PC-3 (cell line): ENCODE measurements at regions not wholly inside any gene's neighbourhood (a gene's known extent, or its start where the extent isn't known, plus 50 kb on each side); places are given as distances from the start of the nearest gene placed in this dataset.
A peak's percentile ranks its signal among the peaks of the same experiment; 100 is the strongest.

Source experiments
- ATAC-seq: fragments of 200-7000 bp; cut with Tn5 transposase; 2 replicates; pipeline ENCODE4 v1.9.1; 2020; ENCODE audit warnings: mild to moderate bottlenecking, moderate library complexity
- BruUV-seq: library from RNA; stranded (reverse); fragments of 400-500 nt; replicated peaks from 2 replicates; lab custom pipeline; 2021; lab: Mats Ljungman, UMichigan
- CTCF ChIA-PET: fragments of 300-600 bp; sonication (Branson Sonifier 250); formaldehyde crosslinking; loops from one replicate; lab custom pipeline; 2022; ENCODE audit warnings: antibody characterized with exemption; lab: Charles Lee
- POLR2A ChIA-PET: fragments of 300-600 bp; sonication (Branson Sonifier 250); formaldehyde crosslinking; loops from one replicate; lab custom pipeline; 2022; ENCODE audit warnings: antibody characterized with exemption; ENCODE audit not compliant: unreplicated experiment; lab: Charles Lee
- DNase-seq: peaks from one replicate; pipeline ENCODE4 v3.0.0-alpha.2; 2015
- H2AFZ ChIP-seq: fragments of 300-600 bp; sonication (generic); 2 replicates; pipeline ENCODE4 v1.6.0; 2016; ENCODE audit warnings: antibody characterized with exemption, low read length
- H3F3A ChIP-seq: fragments of 300-600 bp; sonication (generic); one replicate; pipeline ENCODE4 v1.6.0; 2017; ENCODE audit warnings: antibody characterized with exemption, low read length, control low read depth, mild to moderate bottlenecking; ENCODE audit not compliant: unreplicated experiment
- H3K27ac ChIP-seq: fragments of 300-600 bp; sonication (generic); 2 replicates; pipeline ENCODE4 v1.5.1; 2016; ENCODE audit warnings: mild to moderate bottlenecking, low read length
- H3K27me3 ChIP-seq: fragments of 300-600 bp; sonication (generic); 2 replicates; pipeline ENCODE4 v1.6.1; 2016; ENCODE audit warnings: low read length, mixed read lengths
- H3K36me3 ChIP-seq: fragments of 300-600 bp; sonication (generic); 2 replicates; pipeline ENCODE4 v1.6.1; 2016; ENCODE audit warnings: low read depth, mixed run types, low read length, mixed read lengths
- H3K4me1 ChIP-seq: fragments of 300-600 bp; sonication (generic); 2 replicates; pipeline ENCODE4 v1.5.1; 2016; ENCODE audit warnings: low read length; ENCODE audit not compliant: insufficient read depth
- H3K4me2 ChIP-seq: fragments of 300-600 bp; sonication (generic); 2 replicates; pipeline ENCODE4 v1.6.0; 2016; ENCODE audit warnings: low read length
- H3K4me3 ChIP-seq: fragments of 300-600 bp; sonication (generic); 2 replicates; pipeline ENCODE4 v1.5.1; 2016; ENCODE audit warnings: mild to moderate bottlenecking, low read length, mixed read lengths
- H3K79me2 ChIP-seq: fragments of 300-600 bp; sonication (generic); 2 replicates; pipeline ENCODE4 v1.6.1; 2017; ENCODE audit warnings: low read length, mixed read lengths
- H3K9ac ChIP-seq: fragments of 300-600 bp; sonication (generic); 2 replicates; pipeline ENCODE4 v1.6.0; 2016; ENCODE audit warnings: mild to moderate bottlenecking, low read length
- H3K9me2 ChIP-seq: fragments of 300-600 bp; sonication (generic); replicated peaks from 2 replicates; pipeline ENCODE4 v1.6.1; 2016; ENCODE audit warnings: mixed run types, low read length, mixed read lengths
- H3K9me3 ChIP-seq: fragments of 300-600 bp; sonication (generic); 2 replicates; pipeline ENCODE4 v1.6.1; 2016; ENCODE audit warnings: low read length, mixed read lengths
- H4K20me1 ChIP-seq: fragments of 300-600 bp; sonication (generic); 2 replicates; pipeline ENCODE4 v1.6.1; 2016; ENCODE audit warnings: low read length, mixed read lengths
- EZH2 ChIP-seq: fragments of 300-600 bp; sonication (generic); IDR thresholded peaks from one replicate; pipeline ENCODE4 v1.6.1; 2017; ENCODE audit warnings: antibody characterized with exemption, mild to moderate bottlenecking, low read length; ENCODE audit not compliant: unreplicated experiment
- EZH2phosphoT487 ChIP-seq: fragments of 300-600 bp; sonication (generic); IDR thresholded peaks from 2 replicates; pipeline ENCODE4 v1.6.1; 2018; ENCODE audit warnings: mild to moderate bottlenecking, antibody characterized with exemption, low read length, borderline replicate concordance
- intact Hi-C: fragments of 100-400 bp; cut with micrococcal nuclease; formaldehyde crosslinking; loops from 2 replicates; pipeline ENCODE4 v1.9.0; 2023
- TF ChIP-seq, protein P1 (sequence below): fragments of 300-600 bp; sonication (generic); conservative IDR thresholded peaks from 2 replicates; pipeline ENCODE4 v1.5.1; 2017; ENCODE audit warnings: antibody characterized with exemption, low read depth, mild to moderate bottlenecking, low read length

DNA sequence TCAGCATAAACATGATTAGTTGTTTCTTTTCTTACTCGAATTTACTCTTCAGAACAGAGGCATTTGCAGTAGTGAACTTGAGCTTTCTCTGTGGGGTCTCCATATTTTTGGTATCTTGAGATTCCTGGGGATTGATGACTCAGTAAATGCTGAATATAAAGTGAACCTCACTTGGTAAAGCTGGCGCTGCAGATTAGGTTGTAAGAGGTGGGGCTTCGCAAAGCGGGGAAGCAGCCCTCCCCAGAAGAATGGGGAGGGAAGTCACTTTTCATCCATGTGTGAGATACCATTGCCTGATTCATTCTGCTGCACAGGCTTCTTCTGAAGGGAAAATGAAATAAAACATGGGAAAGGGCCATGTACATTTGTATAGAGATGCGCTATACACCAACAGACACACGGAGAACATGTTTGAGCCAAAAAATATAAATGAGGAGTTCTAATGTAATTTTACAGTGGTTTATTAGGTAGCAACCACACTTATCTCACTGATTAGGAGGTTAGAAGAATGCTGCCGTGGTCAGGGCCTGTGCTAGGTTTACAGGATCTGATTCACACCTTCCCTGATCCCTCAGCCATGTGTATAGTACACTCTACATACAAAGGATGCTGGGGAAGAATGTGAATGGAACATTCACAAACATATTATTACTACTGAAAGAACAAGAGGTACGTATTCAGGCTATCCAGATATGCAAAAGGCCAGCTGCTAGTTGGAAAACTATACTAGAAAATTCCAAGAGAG lies 63.5 kb downstream of the DNTTIP2 start:
- H3K4me1 ChIP-seq: peaks cover 71% of the 10 kb centered on the region
- no peak for DNase-seq
- POLR2A ChIA-PET: interaction anchor here (0.6 kb wide), 1 partner anchor 263 kb away, joined by 4 read pairs; no protein-coding TSS in a partner anchor
- no peak overlapping the region for H3K4me2 ChIP-seq
- no peaks in the 10 kb centered on the region for H4K20me1 ChIP-seq
- H3K9ac ChIP-seq: peak overlapping the region; percentile 91
- H3K4me3 ChIP-seq: no peak overlapping the region
- H3K27ac ChIP-seq: peak overlapping the region; percentile 94
- TF ChIP-seq, protein P1, sequence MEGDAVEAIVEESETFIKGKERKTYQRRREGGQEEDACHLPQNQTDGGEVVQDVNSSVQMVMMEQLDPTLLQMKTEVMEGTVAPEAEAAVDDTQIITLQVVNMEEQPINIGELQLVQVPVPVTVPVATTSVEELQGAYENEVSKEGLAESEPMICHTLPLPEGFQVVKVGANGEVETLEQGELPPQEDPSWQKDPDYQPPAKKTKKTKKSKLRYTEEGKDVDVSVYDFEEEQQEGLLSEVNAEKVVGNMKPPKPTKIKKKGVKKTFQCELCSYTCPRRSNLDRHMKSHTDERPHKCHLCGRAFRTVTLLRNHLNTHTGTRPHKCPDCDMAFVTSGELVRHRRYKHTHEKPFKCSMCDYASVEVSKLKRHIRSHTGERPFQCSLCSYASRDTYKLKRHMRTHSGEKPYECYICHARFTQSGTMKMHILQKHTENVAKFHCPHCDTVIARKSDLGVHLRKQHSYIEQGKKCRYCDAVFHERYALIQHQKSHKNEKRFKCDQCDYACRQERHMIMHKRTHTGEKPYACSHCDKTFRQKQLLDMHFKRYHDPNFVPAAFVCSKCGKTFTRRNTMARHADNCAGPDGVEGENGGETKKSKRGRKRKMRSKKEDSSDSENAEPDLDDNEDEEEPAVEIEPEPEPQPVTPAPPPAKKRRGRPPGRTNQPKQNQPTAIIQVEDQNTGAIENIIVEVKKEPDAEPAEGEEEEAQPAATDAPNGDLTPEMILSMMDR: no peak
- TF ChIP-seq EZH2: no peak
- no peak for TF ChIP-seq EZH2phosphoT487
- no peaks in the 10 kb centered on the region for H3K9me2 ChIP-seq
- ATAC-seq: no peak
- H3K36me3 ChIP-seq: no peaks in the 10 kb centered on the region
- no peaks in the 10 kb centered on the region for H3K27me3 ChIP-seq
- no peak overlapping the region for H2AFZ ChIP-seq
- no peaks in the 10 kb centered on the region for H3K9me3 ChIP-seq
- intact Hi-C loops: loop anchor here (2.0 kb wide), 1 partner anchor 29 kb away; no protein-coding TSS in a partner anchor
- peaks cover 11% of the 10 kb centered on the region for H3F3A ChIP-seq
- BruUV-seq: no TSS peak
- H3K79me2 ChIP-seq: peaks cover 31% of the 10 kb centered on the region
- CTCF ChIA-PET: interaction anchor here (2.9 kb wide), 1 partner anchor 186 kb away, joined by 32 read pairs; no protein-coding TSS in a partner anchor

DNA sequence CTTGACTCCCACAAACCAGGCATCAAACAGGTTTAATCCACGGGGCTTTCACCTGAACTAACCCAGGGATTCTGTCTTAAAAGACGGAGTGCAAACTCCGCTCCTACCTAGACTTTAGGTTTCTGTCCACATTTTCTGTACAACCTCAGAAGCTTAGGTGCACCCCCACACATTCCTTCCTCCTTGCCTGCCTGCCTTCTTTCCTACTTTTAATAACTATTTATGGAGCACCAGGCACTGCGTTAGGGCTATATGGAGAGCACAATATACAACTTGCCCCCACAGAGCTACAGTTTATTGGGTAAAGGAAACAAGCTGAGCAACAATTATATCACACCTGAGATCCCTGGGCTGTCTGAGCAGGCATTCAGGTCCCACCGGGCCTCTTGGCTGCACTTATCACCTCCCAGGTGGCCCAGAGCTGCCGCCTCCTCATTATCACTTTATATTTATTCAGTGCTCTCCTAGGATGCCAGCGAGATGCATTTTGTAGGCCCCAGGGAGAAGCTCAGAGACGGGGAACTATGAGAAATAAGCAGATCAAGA lies 64.1 kb downstream of the DNTTIP2 start:
- Histone ChIP-seq H3K4me2 (no peak overlapping the region), H3K9me3 (no peaks in the 10 kb centered on the region), H3K27me3 (no peaks in the 10 kb centered on the region), H3K36me3 (no peaks in the 10 kb centered on the region), H4K20me1 (no peaks in the 10 kb centered on the region), H3K79me2 (peaks cover 31% of the 10 kb centered on the region), H3K9me2 (no peaks in the 10 kb centered on the region), H3F3A (peaks cover 11% of the 10 kb centered on the region), H3K9ac (peak overlapping the region; percentile 91), H3K4me3 (no peak overlapping the region), H3K27ac (peak overlapping the region; percentile 94), H3K4me1 (peaks cover 71% of the 10 kb centered on the region), H2AFZ (no peak overlapping the region)
- DNase-seq: no peak
- POLR2A ChIA-PET: interaction anchor here (0.8 to 1.1 kb wide), 2 partner anchors 77 to 143 kb away, joined by 3 to 31 read pairs; no protein-coding TSS in a partner anchor
- ATAC-seq: no peak
- TF ChIP-seq EZH2: no peak
- TF ChIP-seq, protein P1: no peak
- TF ChIP-seq EZH2phosphoT487: no peak
- intact Hi-C loops: loop anchor here (1.0 to 2.0 kb wide), 4 partner anchors 30 to 186 kb away; no protein-coding TSS in a partner anchor
- no TSS peak for BruUV-seq
- CTCF ChIA-PET: interaction anchor here (1.3 to 2.9 kb wide), 7 partner anchors 31 to 185 kb away, joined by 3 to 32 read pairs (median 5); no protein-coding TSS in a partner anchor
